Glutamatergic neuron (in vitro differentiated cells): ENCODE measurements at regions not wholly inside any gene's neighbourhood (a gene's known extent, or its start where the extent isn't known, plus 50 kb on each side); places are given as distances from the start of the nearest gene placed in this dataset.

ENCODE experiments used
- DNase-seq: peaks from one replicate; pipeline ENCODE4 v3.0.0; 2022
- H3K27ac Mint-ChIP-seq: one replicate; pipeline ENCODE4 v1.8.0; 2020; ENCODE audit warnings: mild to moderate bottlenecking, mixed read lengths, inconsistent platforms; ENCODE audit not compliant: unreplicated experiment
- H3K27me3 Mint-ChIP-seq: one replicate; pipeline ENCODE4 v1.8.0; 2020; ENCODE audit warnings: mild to moderate bottlenecking, moderate library complexity, mixed read lengths, inconsistent platforms; ENCODE audit not compliant: unreplicated experiment
- H3K36me3 Mint-ChIP-seq: one replicate; pipeline ENCODE4 v1.8.0; 2020; ENCODE audit warnings: mild to moderate bottlenecking, mixed read lengths, inconsistent platforms; ENCODE audit not compliant: unreplicated experiment
- H3K4me1 Mint-ChIP-seq: one replicate; pipeline ENCODE4 v1.8.0; 2020; ENCODE audit warnings: mild to moderate bottlenecking, low read depth, mixed read lengths, inconsistent platforms; ENCODE audit not compliant: unreplicated experiment
- H3K4me3 Mint-ChIP-seq: one replicate; pipeline ENCODE4 v1.8.0; 2020; ENCODE audit warnings: mild to moderate bottlenecking, mixed read lengths, inconsistent platforms; ENCODE audit not compliant: unreplicated experiment
- H3K9me3 Mint-ChIP-seq: one replicate; pipeline ENCODE4 v1.8.0; 2020; ENCODE audit warnings: mild to moderate bottlenecking, moderate library complexity, mixed read lengths, inconsistent platforms; ENCODE audit not compliant: unreplicated experiment
- CTCF ChIP-seq: fragments of 200-600 bp; sonication (generic); IDR thresholded peaks from one replicate; pipeline ENCODE4 v1.5.0; 2021; ENCODE audit not compliant: partially characterized antibody, unreplicated experiment

GRCh38 chr5:130385656-130386055, 481.4 kb downstream of the CHSY3 start:
- DNase-seq, result no peak
- TF ChIP-seq CTCF, result no peak
- no peaks in the 10 kb centered on the region for H3K4me1 Mint-ChIP-seq

GRCh38 chr5:130365956-130366355, 461.7 kb downstream of the CHSY3 start:
- DNase-seq, result no peak
- TF ChIP-seq CTCF, result no peak
- Mint-ChIP-seq H3K9me3 (no peaks in the 10 kb centered on the region), H3K27ac (no peak overlapping the region), H3K36me3 (no peaks in the 10 kb centered on the region), H3K27me3 (no peaks in the 10 kb centered on the region), H3K4me3 (no peak overlapping the region), H3K4me1 (no peaks in the 10 kb centered on the region)

More at GRCh38 chr5:130385656-130386055, 481.4 kb downstream of the CHSY3 start:
- Mint-ChIP-seq H3K36me3 (no peaks in the 10 kb centered on the region), H3K27me3 (no peaks in the 10 kb centered on the region), H3K27ac (no peak overlapping the region), H3K4me3 (no peak overlapping the region), H3K9me3 (no peaks in the 10 kb centered on the region)

- TF ChIP-seq CTCF, result no peak
- no peaks in the 10 kb centered on the region for H3K36me3 Mint-ChIP-seq
- H3K9me3 Mint-ChIP-seq, result no peaks in the 10 kb centered on the region
- H3K4me3 Mint-ChIP-seq, result no peak overlapping the region
- DNase-seq, result no peak
- H3K4me1 Mint-ChIP-seq, result no peaks in the 10 kb centered on the region
- H3K27me3 Mint-ChIP-seq, result no peaks in the 10 kb centered on the region
- H3K27ac Mint-ChIP-seq, result no peak overlapping the region
Observed at GRCh38 chr5:130350131-130350530, 445.9 kb downstream of the CHSY3 start.

- DNase-seq, result no peak
- Mint-ChIP-seq H3K4me3 (no peak overlapping the region), H3K36me3 (no peaks in the 10 kb centered on the region), H3K9me3 (no peaks in the 10 kb centered on the region), H3K27me3 (no peaks in the 10 kb centered on the region), H3K27ac (no peak overlapping the region), H3K4me1 (no peaks in the 10 kb centered on the region)
- TF ChIP-seq CTCF, result no peak
Observed at GRCh38 chr5:130337179-130337888, 433.1 kb downstream of the CHSY3 start.

GRCh38 chr5:130335117-130335516, 430.9 kb downstream of the CHSY3 start:
- no peak overlapping the region for H3K4me3 Mint-ChIP-seq

More at GRCh38 chr5:130335117-130335516, 430.9 kb downstream of the CHSY3 start:
- TF ChIP-seq CTCF, result no peak
- H3K36me3 Mint-ChIP-seq, result peaks cover 4% of the 10 kb centered on the region
- no peak for DNase-seq
- H3K9me3 Mint-ChIP-seq, result peaks cover 3% of the 10 kb centered on the region
- H3K27me3 Mint-ChIP-seq, result no peaks in the 10 kb centered on the region
- no peaks in the 10 kb centered on the region for H3K4me1 Mint-ChIP-seq
- H3K27ac Mint-ChIP-seq, result no peak overlapping the region
